ENCODE measurements at regions not wholly inside any gene's neighbourhood (a gene's known extent, or its start where the extent isn't known, plus 50 kb on each side); places are given as distances from the start of the nearest gene placed in this dataset.

DNA sequence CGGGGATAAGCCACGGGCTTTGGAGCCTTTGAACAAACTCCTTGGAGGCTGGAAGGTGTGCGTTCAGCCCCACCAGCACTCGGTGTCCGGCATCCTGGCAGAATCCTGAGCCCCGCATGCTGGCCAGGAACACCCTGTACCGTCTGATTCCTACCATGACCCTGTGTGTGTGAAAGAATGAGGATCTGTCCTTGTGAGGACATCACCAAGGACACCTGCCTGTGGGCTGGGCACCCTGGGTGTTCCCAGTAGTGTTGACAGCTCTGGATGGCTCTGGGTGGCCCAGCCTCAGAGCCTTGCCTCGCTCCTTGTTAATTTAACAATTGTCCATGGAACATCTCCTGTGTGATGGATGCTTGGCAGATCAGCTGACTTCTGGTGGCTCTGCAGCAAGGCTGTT is 234.3 kb downstream of the QKI start:
- TF ChIP-seq, protein P1, sequence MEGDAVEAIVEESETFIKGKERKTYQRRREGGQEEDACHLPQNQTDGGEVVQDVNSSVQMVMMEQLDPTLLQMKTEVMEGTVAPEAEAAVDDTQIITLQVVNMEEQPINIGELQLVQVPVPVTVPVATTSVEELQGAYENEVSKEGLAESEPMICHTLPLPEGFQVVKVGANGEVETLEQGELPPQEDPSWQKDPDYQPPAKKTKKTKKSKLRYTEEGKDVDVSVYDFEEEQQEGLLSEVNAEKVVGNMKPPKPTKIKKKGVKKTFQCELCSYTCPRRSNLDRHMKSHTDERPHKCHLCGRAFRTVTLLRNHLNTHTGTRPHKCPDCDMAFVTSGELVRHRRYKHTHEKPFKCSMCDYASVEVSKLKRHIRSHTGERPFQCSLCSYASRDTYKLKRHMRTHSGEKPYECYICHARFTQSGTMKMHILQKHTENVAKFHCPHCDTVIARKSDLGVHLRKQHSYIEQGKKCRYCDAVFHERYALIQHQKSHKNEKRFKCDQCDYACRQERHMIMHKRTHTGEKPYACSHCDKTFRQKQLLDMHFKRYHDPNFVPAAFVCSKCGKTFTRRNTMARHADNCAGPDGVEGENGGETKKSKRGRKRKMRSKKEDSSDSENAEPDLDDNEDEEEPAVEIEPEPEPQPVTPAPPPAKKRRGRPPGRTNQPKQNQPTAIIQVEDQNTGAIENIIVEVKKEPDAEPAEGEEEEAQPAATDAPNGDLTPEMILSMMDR (IDR thresholded peaks at IDR 0.05; ENCODE audit: insufficient read depth, missing control alignments): no peak
- no peak for DNase-seq (ENCODE audit: insufficient read length, low spot score)
- FAIRE-seq: no peak

DNA sequence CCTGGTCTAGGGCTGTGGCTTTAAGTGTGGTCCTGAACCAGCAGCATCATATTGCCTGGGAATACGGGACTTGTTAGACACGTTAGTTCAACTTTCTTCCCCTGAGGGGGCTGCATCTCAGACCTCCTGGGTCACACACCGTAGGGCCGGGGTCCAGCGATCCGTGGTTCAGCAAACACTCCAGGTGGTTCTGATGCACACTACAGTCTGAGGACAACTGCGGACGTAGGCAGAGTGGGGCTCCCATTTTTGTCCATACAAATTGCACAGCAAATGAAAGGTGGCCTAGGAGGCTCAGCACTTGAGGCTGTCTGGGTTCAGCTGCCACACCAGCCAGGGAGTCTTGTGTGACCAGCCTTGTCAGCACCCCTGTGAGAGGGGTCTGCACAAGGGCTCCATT is 233.1 kb downstream of the QKI start:
- FAIRE-seq: no peak
- no peak for DNase-seq (ENCODE audit: insufficient read length, low spot score)
- TF ChIP-seq, protein P1 (IDR thresholded peaks at IDR 0.05; ENCODE audit: insufficient read depth, missing control alignments): no peak

DNA sequence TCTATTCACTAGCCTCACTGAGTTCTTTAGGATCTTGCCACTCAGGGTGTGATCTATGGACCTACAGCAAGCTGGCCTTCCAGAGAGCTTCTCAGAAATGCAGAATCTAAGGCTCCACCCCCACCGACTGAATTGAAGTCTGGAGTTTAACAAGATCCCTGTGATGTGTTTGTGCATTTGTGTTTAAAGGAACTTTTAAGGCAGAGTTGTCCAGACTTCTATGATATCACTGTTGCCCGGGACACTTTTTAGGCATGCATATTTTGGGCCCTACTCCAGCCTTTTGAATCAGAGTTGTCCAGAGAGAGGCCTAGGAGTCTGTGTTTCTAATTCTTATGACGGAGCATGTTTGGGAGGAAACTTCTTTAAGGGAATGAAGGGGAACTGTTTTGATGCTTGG is 232.3 kb downstream of the QKI start:
- DNase-seq (ENCODE audit: insufficient read length, low spot score): no peak
- FAIRE-seq: no peak
- TF ChIP-seq, protein P1 (IDR thresholded peaks at IDR 0.05; ENCODE audit: insufficient read depth, missing control alignments): no peak

DNA sequence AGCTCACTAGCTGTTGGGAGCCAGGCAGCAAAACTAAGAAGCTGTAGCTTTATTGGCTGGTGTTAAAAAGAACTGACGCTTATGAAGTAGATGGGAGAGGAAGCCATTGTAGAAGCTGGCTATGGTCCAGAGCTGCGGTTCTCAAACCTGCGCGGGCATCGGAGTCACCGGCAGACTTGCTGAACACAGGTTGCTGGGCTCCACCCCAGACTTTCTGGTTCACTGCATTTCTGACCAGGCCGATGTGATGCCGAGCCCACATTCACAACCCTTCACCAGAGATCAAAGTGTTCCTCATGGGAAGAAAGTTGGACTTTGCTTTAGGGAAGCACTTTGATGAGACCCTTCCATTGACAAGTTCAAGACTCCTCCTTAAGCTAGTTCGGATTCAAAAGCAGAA is 231.6 kb downstream of the QKI start:
- no peak for DNase-seq (ENCODE audit: insufficient read length, low spot score)

DNA sequence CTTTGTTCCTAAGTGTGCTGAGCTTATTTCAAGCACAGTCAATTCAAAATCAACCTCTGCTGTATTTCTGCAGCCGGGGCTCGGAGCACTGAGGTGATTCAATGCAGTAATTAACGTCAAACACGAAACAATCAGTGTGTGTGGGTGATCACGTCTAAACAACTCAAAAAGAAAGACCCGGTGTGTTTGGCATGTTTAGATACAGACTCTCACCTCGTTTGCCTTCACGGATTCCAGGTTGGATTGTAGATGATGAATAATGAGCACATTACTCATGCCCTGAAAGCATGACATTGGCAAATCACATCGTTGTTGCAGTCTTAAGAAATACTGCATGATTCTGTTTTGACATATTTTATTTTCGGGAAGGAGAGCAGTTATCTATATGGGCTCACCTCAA is 231.0 kb downstream of the QKI start:
- FAIRE-seq (no peak), DNase-seq (ENCODE audit: insufficient read length, low spot score) (no peak)
- TF ChIP-seq, protein P1 (IDR thresholded peaks at IDR 0.05; ENCODE audit: insufficient read depth, missing control alignments): no peak

More for the DNA sequence above, 231.6 kb downstream of the QKI start:
- no peak for FAIRE-seq
- TF ChIP-seq, protein P1 (IDR thresholded peaks at IDR 0.05; ENCODE audit: insufficient read depth, missing control alignments): no peak

DNA sequence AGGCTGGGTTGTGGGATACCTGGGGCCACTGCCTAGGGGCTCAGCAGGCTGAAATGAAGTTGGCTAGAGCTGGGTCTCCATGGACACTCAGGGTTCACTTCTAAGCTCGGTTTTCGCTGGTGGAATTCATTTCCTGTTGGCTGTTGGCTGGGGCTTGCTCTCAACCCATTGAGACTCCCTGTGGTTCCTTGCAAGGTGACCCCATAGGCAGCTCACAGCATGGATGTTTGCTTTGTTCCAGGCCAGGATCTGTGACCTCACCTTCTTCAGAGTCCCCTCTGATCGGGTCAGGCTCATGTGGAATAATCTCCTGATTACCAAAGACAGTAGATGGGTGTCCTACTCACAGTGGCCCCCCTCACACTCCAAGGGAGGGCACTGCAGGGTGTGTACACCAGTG is 229.3 kb downstream of the QKI start:
- FAIRE-seq: no peak
- TF ChIP-seq, protein P1 (IDR thresholded peaks at IDR 0.05; ENCODE audit: insufficient read depth, missing control alignments): no peak
- no peak for DNase-seq (ENCODE audit: insufficient read length, low spot score)

DNA sequence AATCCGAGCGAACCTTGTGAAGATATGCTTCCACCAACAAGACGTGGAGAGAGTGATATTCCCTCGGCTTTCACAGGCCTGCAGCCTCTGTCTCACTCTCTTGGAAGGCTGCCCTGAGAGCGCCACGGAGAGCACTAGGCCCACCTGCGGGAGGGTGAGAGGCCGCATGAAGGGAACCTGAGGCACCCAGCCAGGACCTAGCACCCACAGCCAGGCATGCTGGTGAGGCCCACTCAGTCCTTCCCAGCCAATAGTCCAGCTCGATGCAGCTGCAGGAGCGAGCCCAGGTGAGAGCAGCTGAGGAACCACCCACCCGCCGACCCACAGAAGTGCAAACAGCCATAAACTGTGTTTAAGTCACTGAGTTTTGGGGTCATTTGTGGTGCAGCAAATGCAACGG is 227.2 kb downstream of the QKI start:
- FAIRE-seq (no peak), DNase-seq (ENCODE audit: insufficient read length, low spot score) (no peak)
- TF ChIP-seq, protein P1 (IDR thresholded peaks at IDR 0.05; ENCODE audit: insufficient read depth, missing control alignments): no peak
